Esophagus squamous epithelium (tissue), 5 donors: ENCODE measurements at regions not wholly inside any gene's neighbourhood (a gene's known extent, or its start where the extent isn't known, plus 50 kb on each side); places are given as distances from the start of the nearest gene placed in this dataset.

Source experiments
- DNase-seq: peaks from one replicate; lab custom pipeline; 2025; lab: John Stamatoyannopoulos, UW
- H3K27ac ChIP-seq, 4 donors: fragments of 200-600 bp; sonication (generic); one replicate each; pipeline ENCODE4 v1.5.1; 2016 to 2019; ENCODE audit warnings: mild to moderate bottlenecking in 1 of 4
- H3K27me3 ChIP-seq, 4 donors: fragments of 200-600 bp; sonication (generic); 1 replicate in 3 of 4; 2 replicates in 1 of 4; pipeline versions ENCODE4 v1.5.1 to v1.6.0; 2017 to 2021; ENCODE audit warnings: antibody characterized with exemption in 1 of 4
- H3K36me3 ChIP-seq, 3 donors: fragments of 200-600 bp; sonication (generic); one replicate each; pipeline ENCODE4 v1.5.1; 2016 to 2019
- H3K4me1 ChIP-seq, 3 donors: fragments of 200-600 bp; sonication (generic); one replicate each; pipeline ENCODE4 v1.5.1; 2017 to 2019
- H3K4me3 ChIP-seq, 4 donors: fragments of 200-600 bp; sonication (generic); 1 replicate in 3 of 4; 2 replicates in 1 of 4; pipeline ENCODE4 v1.5.1; 2016 to 2019; ENCODE audit warnings: mild to moderate bottlenecking in 2 of 4, moderate library complexity in 1 of 4
- H3K9me3 ChIP-seq, 3 donors: fragments of 200-600 bp; sonication (generic); one replicate each; pipeline ENCODE4 v1.5.1; 2016 to 2019
- POLR2A ChIP-seq, 4 donors: fragments of 450-650 bp; IDR thresholded peaks; one replicate each; pipeline ENCODE4 v1.6.1; 2017; ENCODE audit warnings: antibody characterized with exemption in 4 of 4, mild to moderate bottlenecking in 4 of 4, moderate library complexity in 3 of 4
- WGBS, 2 donors: methylation state at CpG; one replicate each; pipeline ENCODE4 v1.1.5; 2018; 5-methylcytosine and 5-hydroxymethylcytosine counted together
- intact Hi-C: fragments of 100-400 bp; cut with DNase I; formaldehyde crosslinking; loops from one replicate; pipeline ENCODE4 v1.15.0; 2022
- TF ChIP-seq, protein P1 (sequence below), 6 experiments: fragments of 450-650 bp in 4 of 6; fragments of 200-600 bp in 2 of 6; sonication (generic) in 2 of 6; IDR thresholded peaks; one replicate each; pipeline ENCODE4 v1.5.1; 2016 to 2019; ENCODE audit warnings: antibody characterized with exemption in 6 of 6, mild to moderate bottlenecking in 4 of 6, moderate library complexity in 4 of 6
- donor health status: DM: yes; HTN: yes; CAD: no.

DNA sequence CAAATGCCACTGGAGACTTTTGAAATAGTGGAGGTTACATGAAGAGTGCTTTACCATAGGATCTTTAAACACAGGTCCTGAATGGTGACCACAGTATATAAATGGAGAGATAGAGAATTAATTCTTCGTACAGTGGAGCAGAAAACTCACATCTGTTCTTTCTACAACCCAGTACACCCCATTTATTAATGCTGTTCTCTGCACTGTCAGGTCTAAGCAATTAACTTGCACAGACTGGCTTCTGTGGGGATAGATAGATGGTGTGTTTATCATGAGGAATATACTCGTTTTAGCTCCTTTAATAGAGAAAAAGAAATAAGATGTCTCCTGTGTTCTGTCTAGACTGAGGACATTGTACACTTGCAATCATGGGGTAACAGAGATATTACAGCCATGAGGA, 494.3 kb downstream of the TRHDE start:
- H3K4me3 ChIP-seq = no peak overlapping the region
- TF ChIP-seq, protein P1, sequence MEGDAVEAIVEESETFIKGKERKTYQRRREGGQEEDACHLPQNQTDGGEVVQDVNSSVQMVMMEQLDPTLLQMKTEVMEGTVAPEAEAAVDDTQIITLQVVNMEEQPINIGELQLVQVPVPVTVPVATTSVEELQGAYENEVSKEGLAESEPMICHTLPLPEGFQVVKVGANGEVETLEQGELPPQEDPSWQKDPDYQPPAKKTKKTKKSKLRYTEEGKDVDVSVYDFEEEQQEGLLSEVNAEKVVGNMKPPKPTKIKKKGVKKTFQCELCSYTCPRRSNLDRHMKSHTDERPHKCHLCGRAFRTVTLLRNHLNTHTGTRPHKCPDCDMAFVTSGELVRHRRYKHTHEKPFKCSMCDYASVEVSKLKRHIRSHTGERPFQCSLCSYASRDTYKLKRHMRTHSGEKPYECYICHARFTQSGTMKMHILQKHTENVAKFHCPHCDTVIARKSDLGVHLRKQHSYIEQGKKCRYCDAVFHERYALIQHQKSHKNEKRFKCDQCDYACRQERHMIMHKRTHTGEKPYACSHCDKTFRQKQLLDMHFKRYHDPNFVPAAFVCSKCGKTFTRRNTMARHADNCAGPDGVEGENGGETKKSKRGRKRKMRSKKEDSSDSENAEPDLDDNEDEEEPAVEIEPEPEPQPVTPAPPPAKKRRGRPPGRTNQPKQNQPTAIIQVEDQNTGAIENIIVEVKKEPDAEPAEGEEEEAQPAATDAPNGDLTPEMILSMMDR (IDR thresholded peaks at IDR 0.05) = no peak
- no peak for TF ChIP-seq POLR2A (IDR thresholded peaks at IDR 0.05)
- H3K27me3 ChIP-seq = no peaks in the 10 kb centered on the region
- H3K27ac ChIP-seq = no peak overlapping the region
- intact Hi-C loops = no loop called here
- DNase-seq = no peak
- H3K4me1 ChIP-seq = no peaks in the 10 kb centered on the region
- 31% methylated on average over 2 of the region's 2 CpGs for WGBS, 2 donors
- H3K36me3 ChIP-seq = no peaks in the 10 kb centered on the region
- no peaks in the 10 kb centered on the region for H3K9me3 ChIP-seq

DNA sequence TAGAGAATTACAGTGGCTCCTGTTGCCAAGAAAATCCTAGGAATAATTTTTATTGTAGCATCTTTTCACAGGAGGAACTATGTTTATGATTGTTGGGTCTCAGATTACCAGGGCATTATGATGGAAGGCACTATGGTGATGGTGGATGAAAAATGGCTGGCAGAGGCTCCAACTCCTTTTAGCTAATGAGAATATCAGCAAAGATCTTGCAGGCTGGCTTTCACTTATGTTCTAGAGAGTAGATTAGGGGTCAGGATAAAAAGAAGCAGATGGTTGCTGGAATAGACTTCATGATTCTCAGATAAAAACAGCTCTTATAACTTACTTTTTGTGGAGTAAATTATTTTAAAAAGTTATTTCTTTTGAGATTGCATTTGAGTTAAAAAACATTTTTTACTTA, 501.9 kb downstream of the TRHDE start:
- no peak for TF ChIP-seq POLR2A (IDR thresholded peaks at IDR 0.05)
- TF ChIP-seq, protein P1 (IDR thresholded peaks at IDR 0.05) = no peak
- Histone ChIP-seq H3K9me3 (no peaks in the 10 kb centered on the region), H3K36me3 (no peaks in the 10 kb centered on the region), H3K4me1 (no peaks in the 10 kb centered on the region), H3K27ac (no peak overlapping the region), H3K27me3 (no peaks in the 10 kb centered on the region), H3K4me3 (no peak overlapping the region)
- no peak for DNase-seq
- intact Hi-C loops = no loop called here

DNA sequence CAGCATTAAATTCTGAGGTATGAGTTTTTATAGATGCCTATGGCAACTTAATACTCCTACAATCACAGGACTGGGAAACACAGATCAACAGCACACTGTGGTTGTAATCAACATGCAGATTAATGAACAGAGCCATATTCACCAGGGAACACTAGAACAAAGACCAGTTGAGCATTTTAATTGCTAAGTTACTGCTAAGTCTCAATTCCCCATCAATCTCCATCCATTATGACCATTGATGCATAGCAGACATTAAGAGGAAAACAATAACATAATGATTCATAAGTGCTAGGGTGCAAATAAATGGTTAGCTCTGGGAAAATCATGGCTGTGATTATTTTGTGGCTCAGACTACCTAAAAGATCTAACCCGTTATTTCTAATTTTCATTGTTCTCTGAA, 505.6 kb downstream of the TRHDE start:
- Histone ChIP-seq H3K4me3 (no peak overlapping the region), H3K36me3 (no peaks in the 10 kb centered on the region), H3K27me3 (no peaks in the 10 kb centered on the region), H3K4me1 (no peaks in the 10 kb centered on the region), H3K27ac (no peak overlapping the region), H3K9me3 (no peaks in the 10 kb centered on the region)
- DNase-seq = no peak
- TF ChIP-seq POLR2A (IDR thresholded peaks at IDR 0.05) = no peak
- TF ChIP-seq, protein P1 (IDR thresholded peaks at IDR 0.05) = no peak
- intact Hi-C loops = no loop called here
- WGBS, 2 donors = 75% methylated on average over 1 of the region's 1 CpG

DNA sequence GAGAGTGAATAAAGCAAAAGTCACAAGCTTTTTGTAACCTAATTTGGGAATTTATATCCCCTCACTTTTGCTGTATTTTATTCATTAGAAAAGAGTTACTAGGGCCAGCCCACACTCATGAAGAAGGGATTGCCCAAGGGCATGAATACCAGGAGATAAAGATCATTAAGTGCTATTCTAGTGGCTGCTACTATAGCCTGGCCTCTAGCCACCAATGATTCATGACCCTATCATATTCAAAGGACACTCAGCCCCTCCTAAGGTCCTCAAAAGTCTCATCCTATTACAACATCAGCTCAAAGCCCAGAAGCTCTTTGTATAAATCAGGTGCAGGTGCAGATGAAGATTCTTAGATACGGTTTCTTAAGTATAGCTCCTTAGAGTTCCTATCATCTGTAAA, 518.1 kb downstream of the TRHDE start:
- no peak overlapping the region for H3K27ac ChIP-seq
- DNase-seq = no peak
- intact Hi-C loops = no loop called here
- H3K36me3 ChIP-seq = no peaks in the 10 kb centered on the region
- no peak overlapping the region for H3K4me3 ChIP-seq
- 44 to 82% methylated on average over 1 of the region's 1 CpG for WGBS, 2 donors
- TF ChIP-seq, protein P1 (IDR thresholded peaks at IDR 0.05) = no peak
- no peak for TF ChIP-seq POLR2A (IDR thresholded peaks at IDR 0.05)
- peaks cover 0 to under 1% (median 0%) of the 10 kb centered on the region in 3 donors for H3K9me3 ChIP-seq
- H3K4me1 ChIP-seq = no peaks in the 10 kb centered on the region
- H3K27me3 ChIP-seq = no peaks in the 10 kb centered on the region

DNA sequence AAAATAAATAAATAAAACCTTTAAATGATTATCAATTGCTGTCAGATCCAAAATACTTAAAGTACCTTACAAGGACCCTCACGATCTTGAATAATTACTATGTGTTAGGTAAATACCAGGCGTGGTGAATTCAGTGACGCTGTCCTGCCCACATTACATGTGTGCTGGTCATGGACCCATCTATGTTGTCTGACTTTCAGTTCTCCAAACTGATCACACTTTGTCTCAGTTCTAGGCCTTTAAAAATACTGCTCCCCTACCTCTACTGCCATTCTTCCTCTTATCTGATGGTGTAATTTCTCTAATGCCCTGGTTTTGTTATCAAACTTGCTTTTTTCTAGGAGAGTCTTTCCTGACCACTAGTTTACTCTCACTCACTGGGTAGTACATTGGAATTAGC, 520.7 kb downstream of the TRHDE start:
- peaks cover 0 to 14% (median 0%) of the 10 kb centered on the region in 3 donors for H3K9me3 ChIP-seq
- intact Hi-C loops = no loop called here
- H3K4me3 ChIP-seq = no peak overlapping the region
- H3K27me3 ChIP-seq = no peaks in the 10 kb centered on the region
- no peak for DNase-seq
- WGBS, 2 donors = 83% methylated on average over 3 of the region's 3 CpGs
- TF ChIP-seq, protein P1 (IDR thresholded peaks at IDR 0.05) = no peak
- no peak for TF ChIP-seq POLR2A (IDR thresholded peaks at IDR 0.05)
- H3K4me1 ChIP-seq = no peaks in the 10 kb centered on the region
- no peak overlapping the region for H3K27ac ChIP-seq
- H3K36me3 ChIP-seq = no peaks in the 10 kb centered on the region
